ENCODE measurements at regions not wholly inside any gene's neighbourhood (a gene's known extent, or its start where the extent isn't known, plus 50 kb on each side); places are given as distances from the start of the nearest gene placed in this dataset.

DNA sequence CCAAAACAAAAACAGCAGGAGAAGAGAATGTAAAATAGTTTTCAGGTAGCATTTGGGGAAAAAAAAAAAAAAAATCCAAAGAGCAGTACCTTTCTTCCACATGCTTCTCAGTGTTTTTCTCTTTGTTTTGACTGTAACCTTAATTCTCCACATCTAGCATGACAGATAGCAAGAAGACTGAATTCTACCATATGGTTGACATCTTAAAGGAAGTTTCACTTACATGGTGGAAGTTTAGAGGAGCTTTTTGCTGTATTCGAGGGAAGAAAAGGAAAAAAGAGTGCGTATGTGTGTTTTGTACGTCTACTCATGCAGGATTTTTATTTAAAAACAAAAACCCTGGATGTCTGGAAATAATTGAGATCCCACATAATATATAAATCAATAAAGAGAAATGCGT, 604.8 kb downstream of the CCDC171 start:
- no peaks in the 10 kb centered on the region for H3K79me2 ChIP-seq (ENCODE audit: insufficient read depth, low read length)
- H3K9ac ChIP-seq (ENCODE audit: low read length): no peak overlapping the region
- H3K4me2 ChIP-seq (ENCODE audit: low read length): no peak overlapping the region
- no peaks in the 10 kb centered on the region for H3K27me3 ChIP-seq (ENCODE audit: insufficient read depth, low read length)
- H3F3A ChIP-seq (ENCODE audit: insufficient read depth, low read length): no peaks in the 10 kb centered on the region
- H3K4me1 ChIP-seq (ENCODE audit: insufficient read depth, low read length, severe bottlenecking): no peaks in the 10 kb centered on the region
- no peaks in the 10 kb centered on the region for H3K36me3 ChIP-seq (ENCODE audit: insufficient read depth, low read length)
- TF ChIP-seq, protein P1, sequence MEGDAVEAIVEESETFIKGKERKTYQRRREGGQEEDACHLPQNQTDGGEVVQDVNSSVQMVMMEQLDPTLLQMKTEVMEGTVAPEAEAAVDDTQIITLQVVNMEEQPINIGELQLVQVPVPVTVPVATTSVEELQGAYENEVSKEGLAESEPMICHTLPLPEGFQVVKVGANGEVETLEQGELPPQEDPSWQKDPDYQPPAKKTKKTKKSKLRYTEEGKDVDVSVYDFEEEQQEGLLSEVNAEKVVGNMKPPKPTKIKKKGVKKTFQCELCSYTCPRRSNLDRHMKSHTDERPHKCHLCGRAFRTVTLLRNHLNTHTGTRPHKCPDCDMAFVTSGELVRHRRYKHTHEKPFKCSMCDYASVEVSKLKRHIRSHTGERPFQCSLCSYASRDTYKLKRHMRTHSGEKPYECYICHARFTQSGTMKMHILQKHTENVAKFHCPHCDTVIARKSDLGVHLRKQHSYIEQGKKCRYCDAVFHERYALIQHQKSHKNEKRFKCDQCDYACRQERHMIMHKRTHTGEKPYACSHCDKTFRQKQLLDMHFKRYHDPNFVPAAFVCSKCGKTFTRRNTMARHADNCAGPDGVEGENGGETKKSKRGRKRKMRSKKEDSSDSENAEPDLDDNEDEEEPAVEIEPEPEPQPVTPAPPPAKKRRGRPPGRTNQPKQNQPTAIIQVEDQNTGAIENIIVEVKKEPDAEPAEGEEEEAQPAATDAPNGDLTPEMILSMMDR (IDR thresholded peaks at IDR 0.05; ENCODE audit: low read length): no peak
- TF ChIP-seq EZH2 (IDR thresholded peaks at IDR 0.05; ENCODE audit: borderline replicate concordance, low read length): no peak
- H3K9me3 ChIP-seq (ENCODE audit: low read length): no peaks in the 10 kb centered on the region
- H3K9me2 ChIP-seq (ENCODE audit: low read depth, low read length): no peaks in the 10 kb centered on the region
- H4K20me1 ChIP-seq (ENCODE audit: insufficient read depth, low read length): no peaks in the 10 kb centered on the region
- H2AFZ ChIP-seq (ENCODE audit: low read length): no peak overlapping the region
- no peak overlapping the region for H3K4me3 ChIP-seq (ENCODE audit: low read depth, low read length, poor library complexity, severe bottlenecking)
- H3K27ac ChIP-seq (ENCODE audit: low read depth, low read length, poor library complexity, severe bottlenecking): no peak overlapping the region

DNA sequence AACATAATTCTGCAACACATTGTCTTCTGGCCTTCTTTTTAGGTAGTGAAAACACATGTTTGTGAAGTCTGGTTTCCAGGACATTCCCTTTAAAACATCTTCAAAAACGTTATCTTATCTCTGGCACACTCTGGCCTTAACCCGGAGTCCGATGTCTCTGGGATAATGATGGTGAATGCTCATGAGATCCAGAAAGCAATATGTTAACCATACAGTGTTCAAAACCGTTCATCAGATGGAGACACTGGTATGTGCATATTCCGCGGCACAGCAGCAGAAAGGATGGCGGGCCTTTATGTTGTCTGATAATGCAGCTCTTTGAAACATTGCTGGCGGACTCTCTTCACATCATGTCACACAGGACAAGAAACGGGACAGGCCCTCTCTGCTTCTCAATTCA, 605.2 kb downstream of the CCDC171 start:
- H3K4me2 ChIP-seq (ENCODE audit: low read length): no peak overlapping the region
- H3F3A ChIP-seq (ENCODE audit: insufficient read depth, low read length): no peaks in the 10 kb centered on the region
- no peak overlapping the region for H3K27ac ChIP-seq (ENCODE audit: low read depth, low read length, poor library complexity, severe bottlenecking)
- TF ChIP-seq, protein P1 (IDR thresholded peaks at IDR 0.05; ENCODE audit: low read length): no peak
- TF ChIP-seq EZH2 (IDR thresholded peaks at IDR 0.05; ENCODE audit: borderline replicate concordance, low read length): no peak
- H3K79me2 ChIP-seq (ENCODE audit: insufficient read depth, low read length): no peaks in the 10 kb centered on the region
- H3K4me1 ChIP-seq (ENCODE audit: insufficient read depth, low read length, severe bottlenecking): no peaks in the 10 kb centered on the region
- H3K9me3 ChIP-seq (ENCODE audit: low read length): no peaks in the 10 kb centered on the region
- no peaks in the 10 kb centered on the region for H3K9me2 ChIP-seq (ENCODE audit: low read depth, low read length)
- H3K36me3 ChIP-seq (ENCODE audit: insufficient read depth, low read length): no peaks in the 10 kb centered on the region
- no peak overlapping the region for H2AFZ ChIP-seq (ENCODE audit: low read length)
- no peak overlapping the region for H3K9ac ChIP-seq (ENCODE audit: low read length)
- no peaks in the 10 kb centered on the region for H3K27me3 ChIP-seq (ENCODE audit: insufficient read depth, low read length)
- no peak overlapping the region for H3K4me3 ChIP-seq (ENCODE audit: low read depth, low read length, poor library complexity, severe bottlenecking)
- no peaks in the 10 kb centered on the region for H4K20me1 ChIP-seq (ENCODE audit: insufficient read depth, low read length)

DNA sequence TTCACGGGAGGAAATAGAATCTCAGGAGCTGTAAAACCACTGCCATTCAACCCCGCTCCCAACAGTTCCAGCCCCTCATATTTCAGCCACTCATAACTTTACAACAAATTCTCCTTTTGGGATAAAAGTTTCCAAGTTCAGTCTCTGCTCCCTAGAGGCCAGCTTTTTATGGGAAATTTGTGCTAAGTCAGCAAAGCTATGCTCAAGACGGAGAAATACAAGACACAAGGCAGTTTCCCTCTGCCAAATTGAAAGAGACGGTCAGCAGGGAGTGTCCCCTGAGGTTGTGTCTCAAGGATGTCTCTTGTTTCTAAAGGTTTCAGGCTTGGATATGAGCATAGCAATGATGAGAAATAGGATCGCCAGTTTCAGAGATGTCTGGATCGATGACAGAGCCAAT, 608.6 kb downstream of the CCDC171 start:
- no peak overlapping the region for H3K27ac ChIP-seq (ENCODE audit: low read depth, low read length, poor library complexity, severe bottlenecking)
- no peak for TF ChIP-seq EZH2 (IDR thresholded peaks at IDR 0.05; ENCODE audit: borderline replicate concordance, low read length)
- TF ChIP-seq, protein P1 (IDR thresholded peaks at IDR 0.05; ENCODE audit: low read length): no peak
- H3K9me3 ChIP-seq (ENCODE audit: low read length): no peaks in the 10 kb centered on the region
- H3K4me3 ChIP-seq (ENCODE audit: low read depth, low read length, poor library complexity, severe bottlenecking): no peak overlapping the region
- H3K4me1 ChIP-seq (ENCODE audit: insufficient read depth, low read length, severe bottlenecking): no peaks in the 10 kb centered on the region
- no peaks in the 10 kb centered on the region for H3K9me2 ChIP-seq (ENCODE audit: low read depth, low read length)
- H3F3A ChIP-seq (ENCODE audit: insufficient read depth, low read length): no peaks in the 10 kb centered on the region
- H3K79me2 ChIP-seq (ENCODE audit: insufficient read depth, low read length): no peaks in the 10 kb centered on the region
- H3K27me3 ChIP-seq (ENCODE audit: insufficient read depth, low read length): no peaks in the 10 kb centered on the region
- no peak overlapping the region for H3K4me2 ChIP-seq (ENCODE audit: low read length)
- H3K9ac ChIP-seq (ENCODE audit: low read length): no peak overlapping the region
- no peaks in the 10 kb centered on the region for H4K20me1 ChIP-seq (ENCODE audit: insufficient read depth, low read length)
- H3K36me3 ChIP-seq (ENCODE audit: insufficient read depth, low read length): no peaks in the 10 kb centered on the region
- H2AFZ ChIP-seq (ENCODE audit: low read length): no peak overlapping the region

All from OCI-LY1 (cell line).